Ovary (tissue), 7 donors: ENCODE measurements at regions not wholly inside any gene's neighbourhood (a gene's known extent, or its start where the extent isn't known, plus 50 kb on each side); places are given as distances from the start of the nearest gene placed in this dataset.

Experiments
- DNase-seq, 5 donors: peaks; one replicate each; pipeline ENCODE4 v3.0.0-alpha.2; 2019 to 2020
- H3K27ac ChIP-seq, 2 donors: fragments of 200-600 bp; one replicate each; pipeline versions ENCODE4 v1.5.1 to v1.8.0; 2019 to 2022
- H3K27me3 ChIP-seq: fragments of 200-600 bp; one replicate; pipeline ENCODE4 v1.8.0; 2022
- H3K36me3 ChIP-seq: fragments of 200-600 bp; sonication (generic); one replicate; pipeline ENCODE4 v1.5.1; 2019
- H3K4me1 ChIP-seq: one replicate; pipeline ENCODE4 v1.8.1; 2013; ENCODE audit warnings: mild to moderate bottlenecking, moderate library complexity; ENCODE audit not compliant: insufficient read depth
- H3K4me3 ChIP-seq: fragments of 200-600 bp; sonication (generic); one replicate; pipeline ENCODE4 v1.5.1; 2017
- H3K9me3 ChIP-seq, 2 donors: fragments of 200-600 bp in 1 of 2; sonication (generic) in 1 of 2; one replicate each; pipeline versions ENCODE4 v1.5.1 to v1.8.1; 2013 to 2019; ENCODE audit warnings: mild to moderate bottlenecking in 1 of 2, moderate library complexity in 1 of 2
- EP300 ChIP-seq: sonication (generic); formaldehyde crosslinking; IDR thresholded peaks from one replicate; pipeline ENCODE4 v1.6.1; 2017; ENCODE audit warnings: antibody characterized with exemption
- POLR2A ChIP-seq: fragments of 450-650 bp; IDR thresholded peaks from one replicate; pipeline ENCODE4 v1.6.1; 2017; ENCODE audit warnings: antibody characterized with exemption, mild to moderate bottlenecking, moderate library complexity
- WGBS, 3 donors: extraction: QIAGEN DNeasy Blood & Tissue Kit in 1 of 3; methylation state at CpG; one replicate each; pipeline versions ENCODE4 v1.1.5 to v1.1.7; 2013 to 2017; 5-methylcytosine and 5-hydroxymethylcytosine counted together
- intact Hi-C, 4 donors: fragments of 100-400 bp; cut with DNase I; formaldehyde crosslinking; loops; one replicate each; pipeline versions ENCODE4 v1.11.0 to v1.15.1; 2022 to 2023
- TF ChIP-seq, protein P1 (sequence below), 3 donors: fragments of 450-650 bp in 2 of 3; fragments of 200-600 bp in 1 of 3; IDR thresholded peaks; one replicate each; pipeline versions ENCODE4 v1.5.1 to v1.8.0; 2016 to 2022; ENCODE audit warnings: antibody characterized with exemption in 3 of 3, mild to moderate bottlenecking in 1 of 3
- donor health status: DM: no; HTN: no; CAD: no; lungs with moderate emphysema.
- donor health status: DM: no; HTN: no; CAD: no.
- donor health status: Bipolar disorder and iron deficiency.
- donor health status: DM: no; HTN: no; CAD: no.
- donor health status: DM: yes; HTN: yes; CAD: no.

DNA sequence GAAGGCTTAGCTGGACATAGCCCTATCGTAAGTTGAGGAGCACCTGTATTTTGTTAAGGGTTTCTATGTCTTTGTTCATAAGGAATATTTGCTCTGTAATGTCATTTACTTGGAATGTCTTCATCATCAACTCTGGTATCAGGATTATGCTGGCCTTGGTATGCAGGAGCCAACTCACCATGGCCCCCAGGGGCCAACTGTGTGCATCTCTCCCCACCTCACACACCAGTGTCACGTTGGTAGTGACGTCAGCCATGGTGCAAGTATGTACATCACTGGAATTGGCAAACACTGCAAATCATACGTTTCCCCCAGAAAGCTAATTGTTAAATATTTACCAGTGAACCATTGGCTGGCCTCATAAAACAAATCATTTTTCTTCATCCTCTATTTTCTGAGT, 70.8 kb downstream of the YTHDF1 start:
- Histone ChIP-seq H3K9me3 (peaks cover 0 to 5% of the 10 kb centered on the region in 2 donors), H3K4me3 (no peak overlapping the region), H3K4me1 (no peaks in the 10 kb centered on the region), H3K27ac (no peak overlapping the region), H3K27me3 (no peaks in the 10 kb centered on the region), H3K36me3 (no peaks in the 10 kb centered on the region)
- no peak for DNase-seq
- intact Hi-C loops: no loop called here
- TF ChIP-seq, protein P1, sequence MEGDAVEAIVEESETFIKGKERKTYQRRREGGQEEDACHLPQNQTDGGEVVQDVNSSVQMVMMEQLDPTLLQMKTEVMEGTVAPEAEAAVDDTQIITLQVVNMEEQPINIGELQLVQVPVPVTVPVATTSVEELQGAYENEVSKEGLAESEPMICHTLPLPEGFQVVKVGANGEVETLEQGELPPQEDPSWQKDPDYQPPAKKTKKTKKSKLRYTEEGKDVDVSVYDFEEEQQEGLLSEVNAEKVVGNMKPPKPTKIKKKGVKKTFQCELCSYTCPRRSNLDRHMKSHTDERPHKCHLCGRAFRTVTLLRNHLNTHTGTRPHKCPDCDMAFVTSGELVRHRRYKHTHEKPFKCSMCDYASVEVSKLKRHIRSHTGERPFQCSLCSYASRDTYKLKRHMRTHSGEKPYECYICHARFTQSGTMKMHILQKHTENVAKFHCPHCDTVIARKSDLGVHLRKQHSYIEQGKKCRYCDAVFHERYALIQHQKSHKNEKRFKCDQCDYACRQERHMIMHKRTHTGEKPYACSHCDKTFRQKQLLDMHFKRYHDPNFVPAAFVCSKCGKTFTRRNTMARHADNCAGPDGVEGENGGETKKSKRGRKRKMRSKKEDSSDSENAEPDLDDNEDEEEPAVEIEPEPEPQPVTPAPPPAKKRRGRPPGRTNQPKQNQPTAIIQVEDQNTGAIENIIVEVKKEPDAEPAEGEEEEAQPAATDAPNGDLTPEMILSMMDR (IDR thresholded peaks at IDR 0.05): no peak
- TF ChIP-seq POLR2A (no peak), EP300 (no peak)
- 50 to 67% (median 51%) methylated on average over 4 of the region's 4 CpGs for WGBS, 3 donors

DNA sequence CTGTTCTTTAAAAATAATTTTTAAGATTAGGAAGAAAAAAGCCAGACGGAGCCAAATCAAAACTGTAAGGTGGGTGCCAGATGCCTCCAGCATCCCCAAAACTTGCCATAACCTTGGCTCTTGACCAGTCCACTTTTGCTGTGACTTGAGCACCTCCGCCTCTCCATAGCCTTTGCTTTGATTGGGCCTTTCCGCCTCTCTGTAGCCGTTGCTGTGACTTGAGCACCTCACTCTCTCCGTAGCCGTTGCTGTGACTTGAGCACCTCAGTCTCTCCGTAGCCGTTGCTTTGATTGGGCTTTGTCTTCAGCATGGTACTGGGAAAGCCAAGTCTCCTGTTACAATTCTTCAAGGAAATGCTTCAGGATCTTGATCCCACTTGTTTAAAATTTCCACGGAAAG, 73.0 kb downstream of the YTHDF1 start:
- no peaks in the 10 kb centered on the region for H3K4me1 ChIP-seq
- H3K27me3 ChIP-seq: no peaks in the 10 kb centered on the region
- intact Hi-C loops: no loop called here
- H3K4me3 ChIP-seq: no peak overlapping the region
- no peaks in the 10 kb centered on the region for H3K36me3 ChIP-seq
- peaks cover 0 to 5% of the 10 kb centered on the region in 2 donors for H3K9me3 ChIP-seq
- no peak for DNase-seq
- WGBS, 3 donors: 84 to 88% (median 85%) methylated on average over 9 of the region's 9 CpGs
- no peak overlapping the region for H3K27ac ChIP-seq
- TF ChIP-seq POLR2A: no peak
- TF ChIP-seq, protein P1 (IDR thresholded peaks at IDR 0.05): no peak
- TF ChIP-seq EP300: no peak

DNA sequence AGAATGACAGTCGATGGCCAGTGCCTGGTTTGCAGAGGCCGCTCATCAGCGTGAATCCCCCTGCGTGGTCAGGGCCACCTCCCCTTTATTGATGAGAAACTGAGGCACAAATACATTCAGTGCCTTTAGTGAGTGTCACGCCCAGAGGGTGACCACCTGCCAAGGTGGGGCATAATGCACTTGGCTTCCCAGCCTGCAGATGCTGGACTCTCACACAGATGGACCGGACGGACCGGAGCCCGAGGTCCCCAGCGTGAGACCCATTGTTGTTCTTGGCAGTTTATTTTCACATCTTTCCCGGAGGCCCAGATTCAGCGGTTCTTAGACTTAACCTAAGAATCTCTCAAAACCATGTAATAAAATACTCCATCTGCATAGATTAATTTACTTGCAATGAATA, 74.4 kb downstream of the YTHDF1 start:
- no peaks in the 10 kb centered on the region for H3K27me3 ChIP-seq
- intact Hi-C loops: no loop called here
- 87 to 89% (median 89%) methylated on average over 12 of the region's 12 CpGs for WGBS, 3 donors

DNA sequence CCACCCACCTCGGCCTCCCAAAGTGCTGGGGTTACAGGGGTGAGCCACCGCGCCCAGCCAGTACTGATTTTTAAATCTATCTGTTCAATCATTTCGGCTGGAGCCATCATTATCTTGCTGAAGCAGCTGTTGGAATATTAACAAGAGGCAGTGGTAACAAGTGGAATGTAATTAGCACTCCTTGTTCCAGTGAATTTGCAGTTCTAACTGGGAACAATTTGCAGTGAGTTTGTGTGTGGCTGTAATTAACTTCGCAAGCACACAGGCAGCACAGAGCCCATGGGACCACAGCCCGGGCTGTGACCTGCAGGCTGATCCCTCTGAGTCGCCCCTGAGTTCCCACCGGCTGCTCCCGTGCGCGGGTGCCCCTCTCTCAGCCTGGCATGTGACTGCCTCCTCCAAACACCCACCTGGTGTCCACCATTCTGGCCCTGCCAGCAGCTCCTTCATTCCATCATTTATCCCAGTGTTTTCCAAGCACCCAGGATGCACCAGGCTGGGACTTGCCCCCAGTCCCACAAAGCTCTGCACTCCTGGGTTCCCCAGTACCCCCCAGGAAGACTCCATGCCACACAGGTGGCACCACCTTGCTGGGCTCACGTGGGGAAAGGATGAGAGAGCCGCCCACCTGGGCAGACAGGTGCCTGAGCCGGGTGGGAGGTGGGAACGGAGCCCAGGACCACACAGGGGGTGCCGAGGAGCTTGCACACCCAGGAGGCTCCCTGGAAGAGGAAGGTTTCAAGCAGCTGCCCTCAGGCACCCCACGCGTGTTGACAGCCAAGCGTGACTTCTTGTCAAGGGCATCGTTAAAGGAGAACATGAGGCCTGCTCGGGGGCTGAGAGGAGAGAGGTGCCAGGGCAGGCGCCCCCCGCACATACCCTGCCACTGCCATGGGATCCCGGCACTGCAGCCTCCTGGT, 75.2 kb downstream of the YTHDF1 start:
- no peak for DNase-seq
- H3K27me3 ChIP-seq: no peaks in the 10 kb centered on the region
- H3K9me3 ChIP-seq: peaks cover 0 to 5% of the 10 kb centered on the region in 2 donors
- intact Hi-C loops: no loop called here
- TF ChIP-seq EP300: no peak
- H3K36me3 ChIP-seq: no peaks in the 10 kb centered on the region
- WGBS, 3 donors: 72 to 81% (median 79%) methylated on average over 23 to 24 of the region's 24 CpGs
- H3K4me3 ChIP-seq: no peak overlapping the region
- no peak overlapping the region for H3K27ac ChIP-seq
- no peaks in the 10 kb centered on the region for H3K4me1 ChIP-seq

More for the DNA sequence above, 74.4 kb downstream of the YTHDF1 start:
- no peaks in the 10 kb centered on the region for H3K4me1 ChIP-seq
- no peak overlapping the region for H3K4me3 ChIP-seq
- DNase-seq: no peak
- peaks cover 0 to 5% of the 10 kb centered on the region in 2 donors for H3K9me3 ChIP-seq
- TF ChIP-seq EP300 (no peak), POLR2A (no peak)
- TF ChIP-seq, protein P1 (IDR thresholded peaks at IDR 0.05): no peak
- H3K27ac ChIP-seq: no peak overlapping the region
- H3K36me3 ChIP-seq: no peaks in the 10 kb centered on the region

DNA sequence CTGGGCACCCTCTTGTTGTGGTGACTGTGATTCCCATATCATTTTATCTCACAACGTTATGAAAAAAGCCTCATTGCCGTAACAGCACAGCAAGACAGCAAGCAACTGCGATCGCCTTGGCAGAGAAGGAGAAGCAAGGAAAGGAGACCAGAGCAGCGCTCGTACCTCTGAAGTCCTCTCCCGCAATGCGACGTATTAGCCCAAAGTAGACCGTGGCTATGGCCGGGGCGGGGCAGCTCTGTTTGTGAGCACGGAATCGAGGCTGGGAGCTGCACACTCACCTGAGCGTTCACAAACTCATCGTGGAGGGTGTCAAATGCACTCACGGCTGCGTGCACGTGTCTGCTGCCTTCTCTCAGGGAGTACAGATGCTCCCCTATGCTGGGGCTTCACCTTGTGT, 76.1 kb downstream of the YTHDF1 start:
- TF ChIP-seq POLR2A (no peak), EP300 (no peak)
- TF ChIP-seq, protein P1 (IDR thresholded peaks at IDR 0.05): no peak
- DNase-seq: no peak
- no peaks in the 10 kb centered on the region for H3K4me1 ChIP-seq
- intact Hi-C loops: no loop called here
- H3K36me3 ChIP-seq: no peaks in the 10 kb centered on the region
- WGBS, 3 donors: 76 to 85% (median 79%) methylated on average over 19 of the region's 19 CpGs
- peaks cover 0 to 5% of the 10 kb centered on the region in 2 donors for H3K9me3 ChIP-seq
- no peak overlapping the region for H3K27ac ChIP-seq
- no peaks in the 10 kb centered on the region for H3K27me3 ChIP-seq
- H3K4me3 ChIP-seq: no peak overlapping the region
